GM19395 (cell line): ENCODE measurements at regions not wholly inside any gene's neighbourhood (a gene's known extent, or its start where the extent isn't known, plus 50 kb on each side); places are given as distances from the start of the nearest gene placed in this dataset.

ENCODE experiments used
- ATAC-seq: cut with Tn5 transposase; IDR thresholded peaks from one replicate; pipeline ENCODE4 v1.9.1; 2021; ENCODE audit warnings: mild to moderate bottlenecking, moderate library complexity; ENCODE audit not compliant: unreplicated experiment

GRCh38 chr13:21949818-21950429, 279.1 kb downstream of the FGF9 start:
- no peak for ATAC-seq

GRCh38 chr13:21956666-21957065, 285.8 kb downstream of the FGF9 start:
- no peak for ATAC-seq

GRCh38 chr13:21957833-21958232, 287.0 kb downstream of the FGF9 start:
- no peak for ATAC-seq

GRCh38 chr13:21960108-21960507, 289.2 kb downstream of the FGF9 start:
- no peak for ATAC-seq

GRCh38 chr13:21964686-21965085, 293.8 kb downstream of the FGF9 start:
- no peak for ATAC-seq

GRCh38 chr13:21965095-21965494, 294.2 kb downstream of the FGF9 start:
- no peak for ATAC-seq

- ATAC-seq, result no peak
These were observed 295.1 kb downstream of the FGF9 start for GRCh38 chr13:21966014-21966413.

GRCh38 chr13:21967871-21968270, 297.0 kb downstream of the FGF9 start:
- ATAC-seq, result no peak

- no peak for ATAC-seq
These were observed 299.3 kb downstream of the FGF9 start for GRCh38 chr13:21970172-21970571.

GRCh38 chr13:21970918-21971317, 300.0 kb downstream of the FGF9 start:
- ATAC-seq, result no peak

- no peak for ATAC-seq
These were observed 301.1 kb downstream of the FGF9 start for GRCh38 chr13:21971662-21972621.

GRCh38 chr13:21973437-21974125, 302.7 kb downstream of the FGF9 start:
- no peak for ATAC-seq

- ATAC-seq, result no peak
These were observed 303.9 kb downstream of the FGF9 start for GRCh38 chr13:21974741-21975140.

- no peak for ATAC-seq
These were observed 305.3 kb downstream of the FGF9 start for GRCh38 chr13:21976159-21976558.

- no peak for ATAC-seq
These were observed 308.4 kb downstream of the FGF9 start for GRCh38 chr13:21979161-21979806.

GRCh38 chr13:21980049-21980448, 309.2 kb downstream of the FGF9 start:
- no peak for ATAC-seq

- ATAC-seq, result no peak
These were observed 313.3 kb downstream of the FGF9 start for GRCh38 chr13:21984156-21984555.

GRCh38 chr13:21986602-21987001, 315.7 kb downstream of the FGF9 start:
- no peak for ATAC-seq

- no peak for ATAC-seq
These were observed 316.9 kb downstream of the FGF9 start for GRCh38 chr13:21987793-21988192.

- no peak for ATAC-seq
These were observed 317.8 kb downstream of the FGF9 start for GRCh38 chr13:21988624-21989023.

- ATAC-seq, result no peak
These were observed 325.2 kb downstream of the FGF9 start for GRCh38 chr13:21996049-21996448.
